ENCODE measurements at regions not wholly inside any gene's neighbourhood (a gene's known extent, or its start where the extent isn't known, plus 50 kb on each side); places are given as distances from the start of the nearest gene placed in this dataset.

DNA sequence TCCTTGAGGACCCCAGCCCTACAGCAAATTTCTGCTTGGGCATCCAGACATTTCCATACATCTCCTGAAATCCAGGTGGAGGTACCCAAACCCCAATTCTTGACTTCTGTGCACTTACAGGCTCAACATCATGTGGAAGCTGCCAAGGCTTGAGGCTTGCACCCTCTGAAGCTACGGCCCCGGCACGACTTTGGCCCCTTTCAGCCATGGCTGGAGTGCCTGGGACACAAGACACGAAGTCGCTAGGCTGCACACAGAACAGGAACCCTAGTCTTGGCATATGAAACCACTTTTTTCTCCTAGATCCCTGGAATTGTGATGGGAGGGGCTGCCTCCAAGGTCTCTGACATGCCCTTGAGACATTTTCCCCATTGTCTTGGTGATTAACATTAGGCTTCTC, 1417.7 kb downstream of the ARAP2 start:
- DNase-seq (no peak), ATAC-seq (no peak)
- Histone ChIP-seq H3K27ac (no peak overlapping the region), H3K27me3 (no peaks in the 10 kb centered on the region), H3K4me1 (no peaks in the 10 kb centered on the region), H3K36me3 (no peaks in the 10 kb centered on the region), H3K9me3 (no peaks in the 10 kb centered on the region), H3K4me3 (no peak overlapping the region)
- WGBS (ENCODE audit: insufficient coverage, low coverage, low lambda C conversion rate, missing lambda C conversion rate) = no CpG with 5 or more reads among the region's 5 CpGs
- intact Hi-C loops (cut with DNase I) = no loop called here
- TF ChIP-seq POLR2A (IDR thresholded peaks at IDR 0.05) = no peak
- TF ChIP-seq, protein P1, sequence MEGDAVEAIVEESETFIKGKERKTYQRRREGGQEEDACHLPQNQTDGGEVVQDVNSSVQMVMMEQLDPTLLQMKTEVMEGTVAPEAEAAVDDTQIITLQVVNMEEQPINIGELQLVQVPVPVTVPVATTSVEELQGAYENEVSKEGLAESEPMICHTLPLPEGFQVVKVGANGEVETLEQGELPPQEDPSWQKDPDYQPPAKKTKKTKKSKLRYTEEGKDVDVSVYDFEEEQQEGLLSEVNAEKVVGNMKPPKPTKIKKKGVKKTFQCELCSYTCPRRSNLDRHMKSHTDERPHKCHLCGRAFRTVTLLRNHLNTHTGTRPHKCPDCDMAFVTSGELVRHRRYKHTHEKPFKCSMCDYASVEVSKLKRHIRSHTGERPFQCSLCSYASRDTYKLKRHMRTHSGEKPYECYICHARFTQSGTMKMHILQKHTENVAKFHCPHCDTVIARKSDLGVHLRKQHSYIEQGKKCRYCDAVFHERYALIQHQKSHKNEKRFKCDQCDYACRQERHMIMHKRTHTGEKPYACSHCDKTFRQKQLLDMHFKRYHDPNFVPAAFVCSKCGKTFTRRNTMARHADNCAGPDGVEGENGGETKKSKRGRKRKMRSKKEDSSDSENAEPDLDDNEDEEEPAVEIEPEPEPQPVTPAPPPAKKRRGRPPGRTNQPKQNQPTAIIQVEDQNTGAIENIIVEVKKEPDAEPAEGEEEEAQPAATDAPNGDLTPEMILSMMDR (IDR thresholded peaks at IDR 0.05) = no peak

DNA sequence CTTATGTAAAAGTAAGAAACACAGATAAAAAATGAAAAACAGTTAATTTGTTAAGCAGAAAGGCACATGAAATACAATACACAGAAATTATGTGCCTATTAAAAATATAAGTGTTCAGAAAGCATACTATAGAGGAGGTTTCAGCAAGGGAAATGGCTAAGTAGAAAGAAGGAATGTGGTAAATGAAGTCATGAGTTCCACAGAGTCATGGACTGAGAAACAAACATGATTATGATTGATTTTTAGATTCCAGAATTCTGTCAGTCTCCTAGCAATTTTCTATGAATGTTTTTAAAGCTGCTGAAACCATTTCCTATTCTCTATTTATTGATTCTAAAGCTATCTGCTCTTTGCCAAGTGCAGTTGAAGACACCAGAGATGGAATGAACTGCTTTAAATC, 1398.4 kb downstream of the ARAP2 start:
- no peak overlapping the region for H3K27ac ChIP-seq
- TF ChIP-seq, protein P1 (IDR thresholded peaks at IDR 0.05) = no peak
- no peak for TF ChIP-seq POLR2A (IDR thresholded peaks at IDR 0.05)
- ATAC-seq = no peak

DNA sequence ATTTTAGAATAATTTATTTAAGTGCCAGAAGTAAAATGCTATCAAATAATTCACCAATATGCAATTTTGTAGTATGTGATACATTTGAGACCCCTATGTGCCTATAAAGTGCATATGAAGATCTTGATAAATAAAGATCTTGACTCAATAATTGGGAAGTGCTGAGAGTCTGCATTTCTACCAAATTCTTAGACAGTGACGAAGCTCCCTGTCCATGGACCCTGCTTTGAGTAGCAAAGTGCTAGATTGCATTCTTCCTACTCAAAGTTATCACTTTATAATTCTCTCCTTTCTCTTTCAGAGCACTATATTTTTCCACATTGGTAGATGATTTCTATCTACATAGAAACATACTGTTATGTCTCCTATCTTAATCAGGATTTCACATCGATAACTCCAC, 1393.9 kb downstream of the ARAP2 start:
- Histone ChIP-seq H3K27ac (no peak overlapping the region), H3K4me3 (no peak overlapping the region), H3K36me3 (no peaks in the 10 kb centered on the region), H3K27me3 (no peaks in the 10 kb centered on the region), H3K4me1 (no peaks in the 10 kb centered on the region), H3K9me3 (no peaks in the 10 kb centered on the region)
- TF ChIP-seq, protein P1 (IDR thresholded peaks at IDR 0.05) = no peak
- no peak for TF ChIP-seq POLR2A (IDR thresholded peaks at IDR 0.05)
- WGBS (ENCODE audit: insufficient coverage, low coverage, low lambda C conversion rate, missing lambda C conversion rate) = 49% methylated on average over 2 of the region's 2 CpGs
- intact Hi-C loops (cut with DNase I) = no loop called here
- DNase-seq (no peak), ATAC-seq (no peak)

More for the DNA sequence above, 1398.4 kb downstream of the ARAP2 start:
- Histone ChIP-seq H3K4me3 (no peak overlapping the region), H3K27me3 (no peaks in the 10 kb centered on the region), H3K9me3 (no peaks in the 10 kb centered on the region), H3K4me1 (no peaks in the 10 kb centered on the region), H3K36me3 (no peaks in the 10 kb centered on the region)
- DNase-seq = no peak
- intact Hi-C loops (cut with DNase I) = no loop called here

DNA sequence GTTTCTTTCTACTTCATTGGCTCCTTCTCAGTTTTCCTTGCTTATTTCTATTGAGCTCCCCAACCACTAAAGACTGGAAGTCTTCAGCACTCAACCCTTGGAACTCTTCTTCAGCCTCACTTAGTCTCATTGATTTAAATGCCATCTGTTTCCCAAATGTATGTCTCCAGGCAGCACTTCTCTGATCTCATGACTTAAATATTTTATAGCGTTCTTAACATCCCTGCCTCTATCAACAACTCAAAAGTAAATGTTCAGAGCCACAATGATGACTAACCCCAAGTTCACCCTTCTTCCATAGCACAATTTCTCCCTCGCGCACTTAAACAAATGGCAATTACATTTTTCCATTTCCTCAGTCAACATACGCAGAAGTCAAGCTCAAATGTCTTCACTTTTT, 1393.3 kb downstream of the ARAP2 start:
- H3K36me3 ChIP-seq = no peaks in the 10 kb centered on the region
- no peaks in the 10 kb centered on the region for H3K9me3 ChIP-seq
- H3K4me3 ChIP-seq = no peak overlapping the region
- TF ChIP-seq, protein P1 (IDR thresholded peaks at IDR 0.05) = no peak
- no peak for TF ChIP-seq POLR2A (IDR thresholded peaks at IDR 0.05)
- WGBS (ENCODE audit: insufficient coverage, low coverage, low lambda C conversion rate, missing lambda C conversion rate) = 55% methylated on average over 4 of the region's 4 CpGs
- H3K27me3 ChIP-seq = no peaks in the 10 kb centered on the region
- H3K27ac ChIP-seq = no peak overlapping the region
- intact Hi-C loops (cut with DNase I) = no loop called here
- H3K4me1 ChIP-seq = no peaks in the 10 kb centered on the region
- no peak for DNase-seq
- ATAC-seq = no peak

DNA sequence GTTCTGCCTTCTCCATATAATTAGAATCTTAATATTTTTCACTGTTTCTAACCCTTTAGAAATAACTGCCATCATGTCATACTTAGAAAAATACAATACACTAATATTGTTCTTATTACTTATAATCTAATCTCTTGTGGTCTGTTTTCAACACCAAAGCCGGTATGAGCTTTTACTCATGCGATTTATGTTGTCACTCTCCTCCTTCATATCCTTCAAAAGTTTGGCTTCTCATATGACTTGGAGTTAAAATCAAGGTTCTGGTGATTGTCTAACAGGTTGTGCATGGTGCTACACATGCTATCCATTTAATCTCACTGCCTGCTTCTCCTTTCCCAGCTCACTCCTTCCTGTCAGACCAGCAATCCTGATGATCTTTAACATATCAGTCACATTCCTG, 1392.9 kb downstream of the ARAP2 start:
- intact Hi-C loops (cut with DNase I) = no loop called here
- ATAC-seq (no peak), DNase-seq (no peak)
- H3K27me3 ChIP-seq = no peaks in the 10 kb centered on the region
- 61% methylated on average over 2 of the region's 2 CpGs for WGBS (ENCODE audit: insufficient coverage, low coverage, low lambda C conversion rate, missing lambda C conversion rate)
- H3K4me1 ChIP-seq = no peaks in the 10 kb centered on the region
- TF ChIP-seq POLR2A (IDR thresholded peaks at IDR 0.05) = no peak
- TF ChIP-seq, protein P1 (IDR thresholded peaks at IDR 0.05) = no peak
- H3K27ac ChIP-seq = no peak overlapping the region
- H3K9me3 ChIP-seq = no peaks in the 10 kb centered on the region
- no peak overlapping the region for H3K4me3 ChIP-seq
- H3K36me3 ChIP-seq = no peaks in the 10 kb centered on the region

All from right lobe of liver (tissue), 6 donors.